H1 (cell line): ENCODE measurements at regions not wholly inside any gene's neighbourhood (a gene's known extent, or its start where the extent isn't known, plus 50 kb on each side); places are given as distances from the start of the nearest gene placed in this dataset.

Source experiments
- CTCF ChIA-PET: fragments of 300-600 bp; sonication (Branson Sonifier 250); formaldehyde crosslinking; loops from one replicate; lab custom pipeline; 2021; ENCODE audit not compliant: partially characterized antibody; lab: Charles Lee
- POLR2A ChIA-PET: fragments of 300-600 bp; sonication (Branson Sonifier 250); formaldehyde crosslinking; loops from one replicate; lab custom pipeline; 2021; ENCODE audit warnings: inconsistent platforms; ENCODE audit not compliant: partially characterized antibody; lab: Charles Lee
- DNase-seq, 2 experiments: peaks; one replicate each; pipeline versions ENCODE4 v3.0.0 to v3.0.0-alpha.2; 2010 to 2022; ENCODE audit warnings: low spot score in 2 of 2, low read depth in 1 of 2, mixed read lengths in 1 of 2
- FAIRE-seq: peaks from 2 replicates; lab custom pipeline; 2011; peaks lifted over from hg19 to GRCh38; lab: Jason Lieb, UNC
- H2AFZ ChIP-seq: 2 replicates; pipeline ENCODE4 v1.8.1; 2012; ENCODE audit warnings: low read length, inconsistent platforms
- H2AK5ac ChIP-seq: 2 replicates; pipeline ENCODE4 v1.6.1; 2013; ENCODE audit warnings: low read depth, low read length
- H2BK120ac ChIP-seq: replicated peaks from 2 replicates; pipeline ENCODE3; 2013; ENCODE audit warnings: low read depth, low read length, inconsistent platforms
- H2BK12ac ChIP-seq: 2 replicates; pipeline ENCODE4 v1.6.1; 2013; ENCODE audit warnings: low read depth, low read length
- H2BK15ac ChIP-seq: 2 replicates; pipeline ENCODE4 v1.6.1; 2013; ENCODE audit warnings: low read length
- H2BK20ac ChIP-seq: 2 replicates; pipeline ENCODE4 v1.6.1; 2013; ENCODE audit warnings: low read length
- H2BK5ac ChIP-seq: 2 replicates; pipeline ENCODE4 v1.6.1; 2013; ENCODE audit warnings: low read depth, low read length
- H3K14ac ChIP-seq: 2 replicates; pipeline ENCODE4 v1.6.1; 2013; ENCODE audit warnings: inconsistent platforms; ENCODE audit not compliant: insufficient read length
- H3K18ac ChIP-seq: 2 replicates; pipeline ENCODE4 v1.6.1; 2013; ENCODE audit warnings: low read length; ENCODE audit errors: extremely low read depth
- H3K23ac ChIP-seq: 2 replicates; pipeline ENCODE4 v1.6.1; 2013; ENCODE audit warnings: inconsistent platforms; ENCODE audit not compliant: insufficient read length
- H3K23me2 ChIP-seq: 2 replicates; pipeline ENCODE4 v1.6.1; 2013; ENCODE audit warnings: low read depth, low read length
- H3K27ac ChIP-seq: 2 replicates; pipeline ENCODE4 v1.6.1; 2011; ENCODE audit warnings: low read depth, low read length, inconsistent platforms
- H3K27me3 ChIP-seq, 4 experiments: replicated peaks in 1 of 4; 1 replicate in 1 of 4; 2 replicates in 3 of 4; pipeline versions ENCODE4 v1.6.1 to v1.8.1; 2011 to 2013; ENCODE audit warnings: low read length in 3 of 4, mild to moderate bottlenecking in 3 of 4, inconsistent platforms in 2 of 4, mixed read lengths in 2 of 4, moderate library complexity in 1 of 4; ENCODE audit not compliant: control insufficient read depth in 3 of 4, insufficient read depth in 3 of 4; ENCODE audit errors: extremely low read depth in 1 of 4
- H3K36me3 ChIP-seq, 4 experiments: 2 replicates each; pipeline versions ENCODE4 v1.6.1 to v1.8.1; 2011 to 2013; ENCODE audit warnings: mild to moderate bottlenecking in 4 of 4, low read length in 3 of 4, moderate library complexity in 2 of 4, control low read depth in 1 of 4, inconsistent platforms in 1 of 4; ENCODE audit not compliant: insufficient read depth in 4 of 4, control insufficient read depth in 2 of 4
- H3K4ac ChIP-seq: replicated peaks from 2 replicates; pipeline ENCODE3; 2013; ENCODE audit warnings: low read length, low read depth, mixed read lengths, inconsistent platforms; ENCODE audit not compliant: insufficient read length
- H3K4me1 ChIP-seq, 4 experiments: replicated peaks in 1 of 4; 1 replicate in 1 of 4; 2 replicates in 3 of 4; pipeline versions ENCODE4 v1.6.1 to v1.8.1; 2011 to 2013; ENCODE audit warnings: low read length in 3 of 4, inconsistent platforms in 2 of 4, mixed read lengths in 1 of 4; ENCODE audit not compliant: insufficient read depth in 4 of 4, control insufficient read depth in 3 of 4
- H3K4me2 ChIP-seq, 2 experiments: 2 replicates each; pipeline versions ENCODE4 v1.6.1 to v1.8.1; 2011 to 2013; ENCODE audit warnings: low read depth in 2 of 2, low read length in 2 of 2, control low read depth in 1 of 2, inconsistent platforms in 1 of 2, mild to moderate bottlenecking in 1 of 2; ENCODE audit not compliant: insufficient read depth in 1 of 2
- H3K4me3 ChIP-seq, 4 experiments: fragments of 200-600, 300-600 bp in 1 of 4; sonication (generic), shearing (Covaris generic), sonication (Bioruptor Twin) in 1 of 4; 2 replicates each; pipeline versions ENCODE4 v1.5.1 to v1.8.1; 2011 to 2016; ENCODE audit warnings: low read length in 4 of 4, low read depth in 3 of 4, control low read depth in 2 of 4, inconsistent platforms in 2 of 4, mild to moderate bottlenecking in 2 of 4, mixed read lengths in 1 of 4, moderate library complexity in 1 of 4; ENCODE audit not compliant: insufficient read depth in 2 of 4; ENCODE audit errors: extremely low read depth in 1 of 4
- H3K56ac ChIP-seq: replicated peaks from 2 replicates; pipeline ENCODE3; 2013; ENCODE audit warnings: low read depth, mild to moderate bottlenecking, mixed read lengths, low read length, inconsistent platforms; ENCODE audit not compliant: insufficient read length
- H3K79me1 ChIP-seq: 2 replicates; pipeline ENCODE4 v1.6.1; 2013; ENCODE audit warnings: low read depth, low read length, control low read depth
- H3K79me2 ChIP-seq, 2 experiments: 2 replicates each; pipeline versions ENCODE4 v1.6.1 to v1.8.1; 2012 to 2013; ENCODE audit warnings: low read length in 2 of 2, mild to moderate bottlenecking in 2 of 2, inconsistent platforms in 1 of 2; ENCODE audit not compliant: insufficient read depth in 2 of 2, control insufficient read depth in 1 of 2
- H3K9ac ChIP-seq, 4 experiments: replicated peaks in 1 of 4; 1 replicate in 1 of 4; 2 replicates in 3 of 4; pipeline versions ENCODE4 v1.6.1 to v1.8.1; 2011 to 2013; ENCODE audit warnings: low read depth in 3 of 4, low read length in 3 of 4, control low read depth in 2 of 4, mild to moderate bottlenecking in 2 of 4, moderate library complexity in 2 of 4, inconsistent platforms in 1 of 4; ENCODE audit errors: extremely low read depth in 1 of 4
- H3K9me3 ChIP-seq, 2 experiments: 2 replicates each; pipeline versions ENCODE4 v1.6.1 to v1.8.1; 2012 to 2013; ENCODE audit warnings: mild to moderate bottlenecking in 2 of 2, moderate library complexity in 2 of 2, control low read depth in 1 of 2, inconsistent platforms in 1 of 2, low read depth in 1 of 2, low read length in 1 of 2, mixed read lengths in 1 of 2; ENCODE audit not compliant: insufficient read depth in 2 of 2
- H4K20me1 ChIP-seq, 2 experiments: replicated peaks in 1 of 2; 2 replicates each; pipeline versions ENCODE3 to v1.8.1; 2011 to 2013; ENCODE audit warnings: inconsistent platforms in 2 of 2, low read length in 2 of 2, mild to moderate bottlenecking in 1 of 2; ENCODE audit not compliant: insufficient read depth in 2 of 2, control insufficient read depth in 1 of 2
- H4K5ac ChIP-seq: 2 replicates; pipeline ENCODE4 v1.6.1; 2013; ENCODE audit warnings: low read length, low read depth, mixed read lengths, inconsistent platforms; ENCODE audit not compliant: insufficient read length
- H4K8ac ChIP-seq: 2 replicates; pipeline ENCODE4 v1.8.0; 2013; ENCODE audit warnings: mild to moderate bottlenecking, moderate library complexity, low read length, inconsistent platforms; ENCODE audit not compliant: insufficient read depth; ENCODE audit errors: extremely low read depth
- H4K91ac ChIP-seq: replicated peaks from 2 replicates; pipeline ENCODE3; 2013; ENCODE audit warnings: low read length, mixed read lengths, inconsistent platforms; ENCODE audit not compliant: insufficient read length
- BACH1 ChIP-seq: IDR thresholded peaks from 2 replicates; pipeline ENCODE4 v1.6.1; 2012; ENCODE audit warnings: low read length, improper control_type of control experiment
- BRCA1 ChIP-seq: IDR thresholded peaks from 2 replicates; pipeline ENCODE4 v1.6.1; 2012; ENCODE audit warnings: low read depth, low read length, improper control_type of control experiment
- CHD1 ChIP-seq: IDR thresholded peaks from 2 replicates; pipeline ENCODE4 v1.6.1; 2012; ENCODE audit warnings: low read depth, low read length, improper control_type of control experiment
- HDAC2 ChIP-seq, 2 experiments: fragments of 300-600 bp in 1 of 2; sonication (generic) in 1 of 2; IDR thresholded peaks; 2 replicates each; pipeline ENCODE4 v1.6.1; 2011 to 2012; ENCODE audit warnings: low read depth in 2 of 2, low read length in 2 of 2, mild to moderate bottlenecking in 2 of 2, moderate library complexity in 2 of 2, borderline replicate concordance in 1 of 2, inconsistent platforms in 1 of 2
- HDAC6 ChIP-seq: IDR thresholded peaks from one replicate; pipeline ENCODE4 v1.7.1; 2012; ENCODE audit warnings: low read depth, mild to moderate bottlenecking, inconsistent platforms, low read length, moderate library complexity
- MAFK ChIP-seq: IDR thresholded peaks from 2 replicates; pipeline ENCODE4 v1.6.1; 2012; ENCODE audit warnings: low read depth, mild to moderate bottlenecking, improper control_type of control experiment, low read length
- RXRA ChIP-seq: IDR thresholded peaks from 2 replicates; pipeline ENCODE4 v1.6.1; 2011; ENCODE audit warnings: low read depth, mild to moderate bottlenecking, low read length, moderate library complexity; ENCODE audit not compliant: insufficient read depth
- SIN3A ChIP-seq, 2 experiments: IDR thresholded peaks in 1 of 2; conservative IDR thresholded peaks in 1 of 2; 2 replicates each; pipeline ENCODE4 v1.6.1; 2011 to 2012; ENCODE audit warnings: low read length in 2 of 2, improper control_type of control experiment in 1 of 2, low read depth in 1 of 2, mild to moderate bottlenecking in 1 of 2
- SIX5 ChIP-seq: IDR thresholded peaks from 2 replicates; pipeline ENCODE4 v1.6.1; 2011; ENCODE audit warnings: mild to moderate bottlenecking, low read depth, low read length
- TAF1 ChIP-seq: IDR thresholded peaks from 2 replicates; pipeline ENCODE4 v1.6.1; 2011; ENCODE audit warnings: mild to moderate bottlenecking, low read depth, low read length
- WGBS, 2 experiments: shearing (Covaris generic) in 1 of 2; methylation state at CpG; one replicate each; pipeline versions ENCODE4 v1.1.6 to v1.1.7; 2013 to 2015; ENCODE audit warnings: low lambda C conversion rate in 2 of 2, mixed read lengths in 2 of 2, inconsistent platforms in 1 of 2, low coverage in 1 of 2, missing lambda C conversion rate in 1 of 2; ENCODE audit not compliant: insufficient replicate concordance in 2 of 2, insufficient coverage in 1 of 2, insufficient read length in 1 of 2; ENCODE audit errors: extremely low coverage in 1 of 2, missing lambda C conversion rate in 1 of 2; 5-methylcytosine and 5-hydroxymethylcytosine counted together

GRCh38 chr10:53675177-53675576 lies 902.6 kb upstream of the MBL2 start:
- no peak overlapping the region for H3K27ac ChIP-seq
- no peak overlapping the region for H2BK5ac ChIP-seq
- H2BK120ac ChIP-seq, result no peak overlapping the region
- no peak overlapping the region for H3K18ac ChIP-seq
- POLR2A ChIA-PET, result no interaction called here
- H2BK20ac ChIP-seq, result no peak overlapping the region
- 0 out of 4 replicates have a peak, but pooled peaks cover 0 to 3% of the 10 kb centered on the region in 2 experiments for H3K9me3 ChIP-seq
- no peak overlapping the region for H2BK15ac ChIP-seq
- H3K14ac ChIP-seq, result no peak overlapping the region
- no peak overlapping the region for H4K5ac ChIP-seq
- no peaks in the 10 kb centered on the region for H3K79me2 ChIP-seq
- 48% methylated on average over 1 of the region's 1 CpG; no CpG with 5 or more reads in 1 of the 2 experiments for WGBS, 2 experiments
- H3K56ac ChIP-seq, result no peak overlapping the region
- no peak overlapping the region for H2BK12ac ChIP-seq
- H3K4ac ChIP-seq, result no peak overlapping the region
- H2AK5ac ChIP-seq, result no peak overlapping the region
- no peak overlapping the region for H3K4me3 ChIP-seq
- H4K20me1 ChIP-seq, result no peaks in the 10 kb centered on the region
- H3K4me2 ChIP-seq, result no peak overlapping the region
- H3K23me2 ChIP-seq, result no peaks in the 10 kb centered on the region
- no peak for DNase-seq
- no peak overlapping the region for H4K8ac ChIP-seq
- no peak overlapping the region for H3K9ac ChIP-seq
- no peaks in the 10 kb centered on the region for H3K79me1 ChIP-seq
- no peaks in the 10 kb centered on the region for H3K27me3 ChIP-seq
- H3K36me3 ChIP-seq, result no peaks in the 10 kb centered on the region
- peaks cover 0 to 3% (median 0%) of the 10 kb centered on the region in 4 experiments; a peak in 1 of 7 replicates for H3K4me1 ChIP-seq
- CTCF ChIA-PET, result interaction anchor here (1.2 kb wide), 1 partner anchor 1377 kb away, joined by 3 read pairs; no protein-coding TSS in a partner anchor
- no peak for FAIRE-seq
- no peak overlapping the region for H4K91ac ChIP-seq
- no peak overlapping the region for H3K23ac ChIP-seq
- H2AFZ ChIP-seq, result no peak overlapping the region
- no peak for TF ChIP-seq HDAC2 (IDR thresholded peaks at IDR 0.05; ENCODE audit: borderline replicate concordance in 1 of 2, low read depth in 2 of 2, low read length in 2 of 2)
- TF ChIP-seq CHD1, result no peak
- no peak for TF ChIP-seq TAF1
- TF ChIP-seq MAFK, result no peak
- no peak for TF ChIP-seq SIX5
- no peak for TF ChIP-seq RXRA
- TF ChIP-seq HDAC6, result no peak
- TF ChIP-seq BRCA1, result no peak
- no peak for TF ChIP-seq BACH1
- TF ChIP-seq SIN3A (conservative IDR thresholded peaks at IDR 0.05 in 1 of 2, IDR thresholded peaks at IDR 0.05 in 1 of 2; ENCODE audit: low read depth in 1 of 2, low read length in 2 of 2), result no peak
